GM12865 (cell line): ENCODE measurements at regions not wholly inside any gene's neighbourhood (a gene's known extent, or its start where the extent isn't known, plus 50 kb on each side); places are given as distances from the start of the nearest gene placed in this dataset.
A peak's percentile ranks its signal among the peaks of the same experiment; 100 is the strongest.
"Not testable (repeated sequence)": the region's sequence is repeated elsewhere in the genome, so short reads cannot be mapped to it uniquely, and the experiment has no call there.

Experiments used
- DNase-seq: peaks from one replicate; pipeline ENCODE4 v3.0.0; 2010; ENCODE audit warnings: low read depth
- H3K4me3 ChIP-seq: 2 replicates; pipeline ENCODE4 v1.5.1; 2011; ENCODE audit warnings: mild to moderate bottlenecking, low read depth, low read length, control low read depth
- CTCF ChIP-seq: IDR thresholded peaks from 2 replicates; pipeline ENCODE4 v1.5.1; 2011; ENCODE audit warnings: low read length, control low read depth, low read depth, inconsistent platforms; ENCODE audit not compliant: insufficient read depth; ENCODE audit errors: missing control alignments

GRCh38 chr12:107378609-107379008 lies 285.3 kb upstream of the CRY1 start:
- no peak overlapping the region for H3K4me3 ChIP-seq
- no peak for DNase-seq
- no peak for TF ChIP-seq CTCF

- not testable (repeated sequence) for H3K4me3 ChIP-seq, DNase-seq
Observed at GRCh38 chr12:107379142-107379851, 285.9 kb upstream of the CRY1 start.

- DNase-seq: no peak
- no peak overlapping the region for H3K4me3 ChIP-seq
- no peak for TF ChIP-seq CTCF
Observed at GRCh38 chr12:107379852-107380567, 286.7 kb upstream of the CRY1 start.

GRCh38 chr12:107384645-107385044 lies 291.3 kb upstream of the CRY1 start:
- TF ChIP-seq CTCF: no peak
- H3K4me3 ChIP-seq: no peak overlapping the region
- no peak for DNase-seq

- DNase-seq: peak; percentile 18
- TF ChIP-seq CTCF: no peak
- no peak overlapping the region for H3K4me3 ChIP-seq
Observed at GRCh38 chr12:107385509-107385908, 292.2 kb upstream of the CRY1 start.

- no peak for TF ChIP-seq CTCF
- DNase-seq: no peak
- no peak overlapping the region for H3K4me3 ChIP-seq
Observed at GRCh38 chr12:107386569-107386968, 293.2 kb upstream of the CRY1 start.

- H3K4me3 ChIP-seq: no peak overlapping the region
- no peak for DNase-seq
- TF ChIP-seq CTCF: no peak
Observed at GRCh38 chr12:107388263-107388662, 294.9 kb upstream of the CRY1 start.
